ENCODE measurements at regions not wholly inside any gene's neighbourhood (a gene's known extent, or its start where the extent isn't known, plus 50 kb on each side); places are given as distances from the start of the nearest gene placed in this dataset.

DNA sequence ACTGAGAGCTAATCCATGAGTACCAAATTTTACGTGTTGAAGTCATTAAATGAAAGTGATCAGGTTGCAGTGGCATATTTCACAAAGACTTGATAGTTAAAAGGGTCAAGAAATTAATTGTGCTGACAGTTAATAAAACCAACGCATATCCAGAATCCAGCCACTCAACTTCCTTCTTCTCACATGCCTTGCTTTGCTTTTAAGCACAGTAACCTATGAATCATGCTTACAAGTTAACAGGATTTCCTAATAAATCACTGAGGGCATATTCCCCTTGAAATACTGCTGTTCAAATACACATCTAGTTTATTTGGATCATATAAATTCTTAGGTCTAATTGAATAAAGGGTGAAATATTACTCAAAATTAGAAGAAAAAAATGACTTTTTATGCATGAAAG, 801.5 kb upstream of the EPHA6 start:
- no peak for TF ChIP-seq POLR2AphosphoS5 (IDR thresholded peaks at IDR 0.05; ENCODE audit: borderline replicate concordance, low read depth, low read length)
- TF ChIP-seq EZH2 (IDR thresholded peaks at IDR 0.05), result no peak

Data from SK-N-MC (cell line).